ENCODE measurements at regions not wholly inside any gene's neighbourhood (a gene's known extent, or its start where the extent isn't known, plus 50 kb on each side); places are given as distances from the start of the nearest gene placed in this dataset.

DNA sequence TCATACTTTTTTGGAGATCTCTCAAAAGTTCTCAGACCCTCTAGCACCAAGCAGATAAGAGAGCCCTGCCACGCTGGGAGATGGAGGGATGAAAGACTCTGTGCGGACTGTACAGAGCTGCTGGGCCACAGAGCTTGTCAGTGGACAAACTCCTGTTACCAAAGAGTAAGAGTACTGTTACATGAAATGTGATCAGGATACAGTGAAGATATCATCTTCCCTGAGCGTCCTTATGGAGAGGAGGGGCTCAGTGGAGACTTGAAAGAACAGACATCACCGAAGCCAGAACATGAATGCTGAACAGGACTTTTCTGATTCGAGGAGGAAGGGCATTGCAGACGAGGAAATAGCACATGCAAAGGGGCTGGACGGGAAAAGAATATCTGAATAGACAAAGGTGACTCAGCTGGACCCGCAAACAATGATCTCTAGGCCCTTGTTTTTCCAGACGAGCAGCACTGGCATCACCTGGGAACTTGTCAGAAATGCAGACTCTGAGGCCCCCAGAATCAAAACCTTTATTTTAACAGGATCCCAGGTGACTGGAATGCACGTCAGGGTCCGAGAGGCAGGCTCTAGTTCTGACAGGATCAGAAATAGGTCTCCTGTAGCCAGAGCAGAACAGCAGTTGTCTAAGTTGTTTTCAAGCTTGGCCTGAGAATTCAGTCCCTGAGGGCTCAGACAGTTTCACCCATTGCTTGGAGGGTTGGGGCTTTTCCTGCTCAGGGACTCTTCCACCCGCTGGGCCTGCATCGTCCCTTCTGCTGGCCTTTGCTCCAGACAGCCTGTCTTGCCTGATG, 277.9 kb downstream of the RPLP1 start:
- Histone ChIP-seq H2AFZ (ENCODE audit: low read depth, low read length) (no peak overlapping the region), H3K36me3 (ENCODE audit: insufficient read depth, low read length) (no peaks in the 10 kb centered on the region), H3K9me3 (ENCODE audit: low read length) (no peaks in the 10 kb centered on the region), H3K27me3 (ENCODE audit: insufficient read depth, low read length) (peaks cover 12% of the 10 kb centered on the region), H3K4me1 (ENCODE audit: insufficient read depth, low read length) (no peaks in the 10 kb centered on the region), H3K4me3 (ENCODE audit: low read length) (no peak overlapping the region)

DNA sequence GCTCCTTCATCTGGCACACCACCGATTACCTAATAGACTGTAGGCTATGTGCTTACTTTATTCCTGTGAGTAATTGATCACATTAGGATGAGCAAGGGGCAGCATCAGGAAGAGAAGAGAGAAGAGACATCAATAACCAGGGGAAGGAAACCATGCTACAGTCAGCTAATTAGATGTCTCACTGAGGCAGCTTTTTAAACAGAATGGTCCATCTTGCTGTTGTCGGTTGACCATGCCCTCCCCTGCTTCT, 278.4 kb downstream of the RPLP1 start:
- H3K27me3 ChIP-seq (ENCODE audit: insufficient read depth, low read length): peaks cover 11% of the 10 kb centered on the region
- no peaks in the 10 kb centered on the region for H3K36me3 ChIP-seq (ENCODE audit: insufficient read depth, low read length)
- H3K4me3 ChIP-seq (ENCODE audit: low read length): no peak overlapping the region
- no peak overlapping the region for H2AFZ ChIP-seq (ENCODE audit: low read depth, low read length)
- peaks cover 3% of the 10 kb centered on the region for H3K4me1 ChIP-seq (ENCODE audit: insufficient read depth, low read length)
- no peaks in the 10 kb centered on the region for H3K9me3 ChIP-seq (ENCODE audit: low read length)

DNA sequence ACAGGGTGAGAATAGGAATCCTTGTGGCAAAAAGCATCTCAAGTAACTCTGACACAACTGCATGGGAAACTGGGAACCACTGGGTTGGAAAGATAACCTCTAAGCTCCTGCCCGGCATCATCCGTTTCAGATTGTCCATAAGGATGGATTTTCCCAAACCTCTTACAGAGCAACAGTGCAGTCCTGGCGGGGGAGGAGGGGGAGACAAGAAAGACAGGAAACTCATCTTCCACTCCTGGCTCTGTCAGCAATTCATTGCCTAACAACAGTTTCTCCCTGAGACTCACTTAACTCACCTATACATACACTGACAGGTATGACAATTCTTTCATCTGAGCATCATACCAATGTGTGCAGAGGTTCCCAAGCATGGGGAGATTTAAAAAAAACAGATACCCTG, 279.0 kb downstream of the RPLP1 start:
- Histone ChIP-seq H3K27me3 (ENCODE audit: insufficient read depth, low read length) (peaks cover 7% of the 10 kb centered on the region), H3K9me3 (ENCODE audit: low read length) (no peaks in the 10 kb centered on the region), H2AFZ (ENCODE audit: low read depth, low read length) (no peak overlapping the region), H3K4me3 (ENCODE audit: low read length) (no peak overlapping the region), H3K4me1 (ENCODE audit: insufficient read depth, low read length) (peaks cover 3% of the 10 kb centered on the region), H3K36me3 (ENCODE audit: insufficient read depth, low read length) (no peaks in the 10 kb centered on the region)

DNA sequence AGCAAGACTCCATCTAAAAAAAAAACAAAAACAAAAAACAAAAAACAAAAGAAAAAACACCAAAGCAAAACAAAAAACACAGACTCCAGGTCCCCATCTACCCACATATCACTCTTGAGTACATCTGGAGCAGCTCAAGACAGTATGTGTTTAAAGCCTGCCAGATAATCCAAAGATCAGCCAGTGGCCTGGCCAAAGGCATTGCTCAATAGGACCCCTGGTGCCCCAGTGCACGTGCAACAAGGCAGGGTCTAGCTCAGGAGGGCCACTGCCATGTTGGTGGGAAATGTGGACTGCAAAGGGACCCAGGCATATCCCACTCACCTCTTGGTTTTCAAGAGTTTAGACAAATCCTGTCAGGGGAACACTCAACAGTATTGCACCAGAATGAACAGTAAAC, 279.5 kb downstream of the RPLP1 start:
- H3K4me1 ChIP-seq (ENCODE audit: insufficient read depth, low read length): peaks cover 3% of the 10 kb centered on the region
- H2AFZ ChIP-seq (ENCODE audit: low read depth, low read length): no peak overlapping the region
- no peaks in the 10 kb centered on the region for H3K36me3 ChIP-seq (ENCODE audit: insufficient read depth, low read length)
- H3K9me3 ChIP-seq (ENCODE audit: low read length): no peaks in the 10 kb centered on the region
- H3K4me3 ChIP-seq (ENCODE audit: low read length): no peak overlapping the region
- peaks cover 7% of the 10 kb centered on the region for H3K27me3 ChIP-seq (ENCODE audit: insufficient read depth, low read length)

DNA sequence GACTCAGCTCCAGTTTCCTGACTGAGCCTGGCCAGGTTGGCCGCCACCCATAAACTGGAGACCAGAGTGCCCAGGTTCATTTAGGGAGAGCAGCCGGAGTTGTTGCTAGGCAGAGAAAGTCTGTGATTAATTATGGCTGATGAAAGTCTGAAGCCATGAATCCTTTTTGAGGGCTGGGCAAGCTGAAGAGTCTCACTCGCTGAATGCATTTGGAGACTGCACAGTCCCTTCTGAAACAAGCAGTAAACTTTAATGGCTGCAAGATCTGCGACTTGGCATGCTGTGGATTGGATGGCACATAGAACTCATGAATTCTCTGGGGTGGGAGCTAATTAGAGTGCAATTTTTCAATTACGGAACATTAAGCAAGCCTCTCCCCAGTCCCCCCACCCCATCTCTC, 282.1 kb downstream of the RPLP1 start:
- peaks cover 3% of the 10 kb centered on the region for H3K4me1 ChIP-seq (ENCODE audit: insufficient read depth, low read length)
- no peaks in the 10 kb centered on the region for H3K9me3 ChIP-seq (ENCODE audit: low read length)
- H3K4me3 ChIP-seq (ENCODE audit: low read length): no peak overlapping the region
- H3K27me3 ChIP-seq (ENCODE audit: insufficient read depth, low read length): peaks cover 7% of the 10 kb centered on the region
- H3K36me3 ChIP-seq (ENCODE audit: insufficient read depth, low read length): no peaks in the 10 kb centered on the region
- no peak overlapping the region for H2AFZ ChIP-seq (ENCODE audit: low read depth, low read length)

DNA sequence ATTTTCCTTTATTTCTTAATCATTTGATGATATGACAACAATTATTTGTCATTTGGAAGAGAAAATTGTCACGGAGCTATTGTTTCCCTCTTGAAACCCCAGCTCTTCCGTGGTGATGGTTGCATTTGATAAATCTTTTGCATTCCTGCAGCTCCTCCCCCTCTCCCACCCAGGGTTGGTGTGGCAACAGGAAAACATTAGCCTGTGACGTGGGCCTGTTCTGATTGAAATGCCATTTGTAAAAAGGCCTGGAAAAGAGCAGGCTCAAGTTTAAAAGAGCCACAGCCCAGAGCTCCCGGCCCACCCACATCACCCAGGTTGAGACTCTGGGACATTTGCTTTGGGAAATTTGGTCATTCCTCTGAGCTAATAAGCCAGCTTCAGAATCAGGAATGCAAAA, 282.5 kb downstream of the RPLP1 start:
- Histone ChIP-seq H3K4me3 (ENCODE audit: low read length) (no peak overlapping the region), H3K9me3 (ENCODE audit: low read length) (no peaks in the 10 kb centered on the region), H2AFZ (ENCODE audit: low read depth, low read length) (no peak overlapping the region), H3K36me3 (ENCODE audit: insufficient read depth, low read length) (no peaks in the 10 kb centered on the region), H3K27me3 (ENCODE audit: insufficient read depth, low read length) (peaks cover 7% of the 10 kb centered on the region), H3K4me1 (ENCODE audit: insufficient read depth, low read length) (peaks cover 3% of the 10 kb centered on the region)

DNA sequence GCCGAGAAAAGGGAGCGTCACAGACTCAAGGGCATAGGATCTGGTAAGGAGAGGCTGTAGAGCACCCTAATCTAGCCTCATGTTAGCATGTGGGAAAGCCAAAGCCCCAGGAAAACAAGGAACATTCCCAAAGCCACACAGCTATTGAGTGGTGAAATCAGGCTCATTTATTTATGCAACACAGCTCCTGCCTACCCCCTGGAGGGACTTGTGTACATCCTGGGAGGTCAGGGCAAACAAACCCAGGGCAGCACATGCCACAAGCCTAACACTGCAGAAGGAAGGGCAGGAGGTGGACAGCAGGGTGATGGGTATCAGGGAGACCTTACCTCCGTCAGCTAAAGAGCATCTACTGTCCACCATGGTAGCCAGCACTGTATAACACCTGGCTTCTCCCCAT, 283.5 kb downstream of the RPLP1 start:
- Histone ChIP-seq H3K9me3 (ENCODE audit: low read length) (peaks cover 3% of the 10 kb centered on the region), H3K27me3 (ENCODE audit: insufficient read depth, low read length) (peaks cover 7% of the 10 kb centered on the region), H3K4me1 (ENCODE audit: insufficient read depth, low read length) (peaks cover 3% of the 10 kb centered on the region), H3K36me3 (ENCODE audit: insufficient read depth, low read length) (no peaks in the 10 kb centered on the region), H2AFZ (ENCODE audit: low read depth, low read length) (no peak overlapping the region), H3K4me3 (ENCODE audit: low read length) (no peak overlapping the region)

DNA sequence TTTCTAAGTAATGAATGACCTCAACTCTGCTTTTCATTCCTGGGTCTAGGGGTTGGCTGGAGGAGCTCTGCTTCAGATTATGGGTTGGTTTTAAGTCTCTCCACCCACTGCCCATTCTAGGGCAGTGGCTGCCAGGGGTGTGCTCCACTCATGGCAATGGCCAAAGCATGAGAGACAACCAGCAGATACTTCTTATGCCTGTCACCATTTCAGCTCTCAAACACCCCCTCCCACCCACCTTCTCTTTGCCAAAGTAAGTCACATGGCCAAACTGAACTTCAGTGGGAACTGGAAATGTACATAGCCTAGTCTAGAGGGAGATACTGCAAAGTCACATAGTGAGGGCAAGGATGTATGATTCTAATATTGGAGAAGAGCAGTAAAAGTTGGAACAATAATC, 285.3 kb downstream of the RPLP1 start:
- Histone ChIP-seq H3K4me3 (ENCODE audit: low read length) (no peak overlapping the region), H3K9me3 (ENCODE audit: low read length) (peaks cover 3% of the 10 kb centered on the region), H3K4me1 (ENCODE audit: insufficient read depth, low read length) (peaks cover 3% of the 10 kb centered on the region), H3K27me3 (ENCODE audit: insufficient read depth, low read length) (peaks cover 4% of the 10 kb centered on the region), H3K36me3 (ENCODE audit: insufficient read depth, low read length) (no peaks in the 10 kb centered on the region), H2AFZ (ENCODE audit: low read depth, low read length) (no peak overlapping the region)

DNA sequence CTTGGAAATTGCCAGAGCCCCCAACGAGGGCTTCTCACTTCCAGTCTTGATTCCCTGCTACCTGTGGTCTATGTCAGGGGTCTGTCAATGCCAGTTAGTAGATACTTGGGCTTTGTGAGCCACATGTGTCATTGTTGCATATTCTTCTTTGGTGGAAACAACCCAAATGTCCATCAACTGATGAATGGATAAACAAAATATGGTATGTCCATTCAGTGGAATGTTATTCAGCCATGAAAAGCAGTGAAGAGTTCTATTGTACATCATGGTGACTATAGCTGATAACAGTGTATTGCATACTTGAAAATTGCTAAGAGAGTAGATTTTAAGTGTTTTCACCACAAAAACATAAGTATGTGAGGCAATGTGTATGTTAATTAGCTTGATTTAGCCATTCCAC, 288.1 kb downstream of the RPLP1 start:
- Histone ChIP-seq H3K4me3 (ENCODE audit: low read length) (no peak overlapping the region), H2AFZ (ENCODE audit: low read depth, low read length) (no peak overlapping the region), H3K36me3 (ENCODE audit: insufficient read depth, low read length) (no peaks in the 10 kb centered on the region), H3K9me3 (ENCODE audit: low read length) (peaks cover 3% of the 10 kb centered on the region), H3K27me3 (ENCODE audit: insufficient read depth, low read length) (no peaks in the 10 kb centered on the region), H3K4me1 (ENCODE audit: insufficient read depth, low read length) (peaks cover 1% of the 10 kb centered on the region)

DNA sequence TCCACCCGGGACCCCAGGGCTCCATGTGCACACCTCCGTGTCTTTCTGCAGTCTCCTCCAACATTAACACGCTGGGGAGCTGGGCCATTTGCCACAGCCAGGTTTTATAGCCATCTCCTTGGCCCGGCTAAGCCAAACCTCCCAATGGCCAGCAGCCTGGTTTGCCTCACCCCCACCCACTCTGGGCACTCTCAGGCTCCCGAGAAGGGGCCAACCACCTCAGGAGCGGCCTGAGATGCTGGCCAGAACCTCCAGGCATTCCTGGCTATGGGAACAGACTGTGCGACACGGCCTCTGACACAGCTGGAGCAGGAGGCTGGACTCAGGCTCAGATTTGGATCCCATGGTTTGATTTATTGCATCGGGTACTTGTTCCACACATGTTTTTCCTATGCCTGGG, 289.7 kb downstream of the RPLP1 start:
- H3K4me1 ChIP-seq (ENCODE audit: insufficient read depth, low read length): no peaks in the 10 kb centered on the region
- no peaks in the 10 kb centered on the region for H3K36me3 ChIP-seq (ENCODE audit: insufficient read depth, low read length)
- no peak overlapping the region for H2AFZ ChIP-seq (ENCODE audit: low read depth, low read length)
- H3K27me3 ChIP-seq (ENCODE audit: insufficient read depth, low read length): peaks cover 6% of the 10 kb centered on the region
- H3K9me3 ChIP-seq (ENCODE audit: low read length): peaks cover 3% of the 10 kb centered on the region
- H3K4me3 ChIP-seq (ENCODE audit: low read length): no peak overlapping the region

DNA sequence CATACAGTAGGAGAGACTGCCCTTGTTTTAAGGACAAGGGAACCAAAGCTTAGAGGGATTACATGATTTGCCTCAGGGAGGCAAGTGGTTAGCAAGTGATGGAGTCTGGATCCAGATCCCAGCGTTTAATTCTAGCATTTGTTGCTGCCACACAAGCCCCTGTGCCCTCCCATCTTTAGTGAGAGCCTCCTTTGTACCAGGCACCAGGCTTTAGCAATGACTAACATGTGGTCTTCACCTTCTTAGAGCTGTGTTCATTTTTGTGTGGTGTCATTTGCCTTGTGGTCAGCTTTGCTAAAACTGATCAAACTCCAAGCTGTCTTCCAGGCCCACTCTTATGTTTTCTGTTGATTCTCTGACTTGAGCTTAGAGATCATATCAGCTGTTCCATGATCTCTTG, 290.5 kb downstream of the RPLP1 start:
- no peaks in the 10 kb centered on the region for H3K36me3 ChIP-seq (ENCODE audit: insufficient read depth, low read length)
- H3K4me3 ChIP-seq (ENCODE audit: low read length): no peak overlapping the region
- peaks cover 3% of the 10 kb centered on the region for H3K9me3 ChIP-seq (ENCODE audit: low read length)
- H3K27me3 ChIP-seq (ENCODE audit: insufficient read depth, low read length): peaks cover 9% of the 10 kb centered on the region
- H2AFZ ChIP-seq (ENCODE audit: low read depth, low read length): no peak overlapping the region
- no peaks in the 10 kb centered on the region for H3K4me1 ChIP-seq (ENCODE audit: insufficient read depth, low read length)

DNA sequence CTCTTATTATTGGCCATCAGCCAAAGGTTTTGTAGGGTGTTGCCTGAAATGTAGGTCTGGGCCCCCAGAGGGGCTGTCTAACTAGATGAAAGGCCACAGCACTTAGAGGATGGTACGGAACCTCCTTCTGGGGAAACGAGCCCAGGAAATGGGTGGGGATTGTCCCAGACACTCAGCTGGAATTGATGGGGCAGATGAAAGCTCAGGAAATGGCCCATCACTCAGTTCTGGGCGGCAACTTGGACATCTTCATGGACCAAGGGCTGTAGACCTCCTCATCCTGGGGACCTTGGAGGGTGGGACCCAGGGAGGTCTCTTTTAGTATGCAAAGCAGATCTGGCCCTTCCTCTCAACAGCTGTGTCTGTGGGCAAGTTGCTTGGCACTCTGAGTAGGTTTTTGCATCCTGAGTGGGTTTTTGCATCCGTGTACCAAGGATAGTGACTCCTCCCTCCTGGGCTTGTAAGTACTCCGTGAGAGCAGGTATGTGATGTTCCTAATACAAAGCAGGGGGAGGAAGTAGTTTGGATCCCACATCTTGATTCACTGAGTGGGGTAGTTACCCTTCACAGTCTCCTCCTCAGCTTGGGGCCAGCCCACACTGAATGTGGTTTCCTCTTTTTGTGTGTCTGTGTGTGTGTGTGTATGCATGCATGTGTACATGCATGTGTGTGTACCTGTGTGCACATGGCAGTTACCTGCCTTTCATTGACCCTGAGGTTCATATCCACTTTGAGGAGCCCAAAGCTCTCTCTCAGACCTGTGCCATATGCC, 292.0 kb downstream of the RPLP1 start:
- peaks cover 14% of the 10 kb centered on the region for H3K27me3 ChIP-seq (ENCODE audit: insufficient read depth, low read length)
- no peak overlapping the region for H3K4me3 ChIP-seq (ENCODE audit: low read length)
- no peaks in the 10 kb centered on the region for H3K36me3 ChIP-seq (ENCODE audit: insufficient read depth, low read length)
- peaks cover 3% of the 10 kb centered on the region for H3K9me3 ChIP-seq (ENCODE audit: low read length)
- H3K4me1 ChIP-seq (ENCODE audit: insufficient read depth, low read length): no peaks in the 10 kb centered on the region
- H2AFZ ChIP-seq (ENCODE audit: low read depth, low read length): no peak overlapping the region

DNA sequence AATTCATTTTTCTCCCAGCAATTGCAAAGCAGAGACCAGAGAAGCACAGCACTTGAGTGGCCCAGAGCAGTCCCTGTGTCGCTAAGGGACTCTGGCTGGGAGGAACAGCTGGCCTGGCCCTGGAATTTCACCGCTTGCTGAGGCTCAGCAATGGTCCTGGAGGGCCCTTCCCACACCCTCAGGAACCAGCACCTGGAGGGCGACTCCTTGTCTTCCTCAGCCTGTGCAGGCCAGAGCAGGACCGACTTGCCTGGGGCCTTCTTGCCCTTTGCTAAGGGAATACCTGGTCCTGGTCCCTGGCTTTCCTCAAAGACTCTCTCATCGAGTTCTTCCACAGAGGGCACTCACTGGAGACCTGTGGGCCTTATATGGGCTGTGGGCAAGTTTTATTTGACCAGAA, 294.6 kb downstream of the RPLP1 start:
- Histone ChIP-seq H2AFZ (ENCODE audit: low read depth, low read length) (no peak overlapping the region), H3K9me3 (ENCODE audit: low read length) (no peaks in the 10 kb centered on the region), H3K4me1 (ENCODE audit: insufficient read depth, low read length) (no peaks in the 10 kb centered on the region), H3K4me3 (ENCODE audit: low read length) (no peak overlapping the region), H3K36me3 (ENCODE audit: insufficient read depth, low read length) (no peaks in the 10 kb centered on the region), H3K27me3 (ENCODE audit: insufficient read depth, low read length) (peaks cover 17% of the 10 kb centered on the region)

DNA sequence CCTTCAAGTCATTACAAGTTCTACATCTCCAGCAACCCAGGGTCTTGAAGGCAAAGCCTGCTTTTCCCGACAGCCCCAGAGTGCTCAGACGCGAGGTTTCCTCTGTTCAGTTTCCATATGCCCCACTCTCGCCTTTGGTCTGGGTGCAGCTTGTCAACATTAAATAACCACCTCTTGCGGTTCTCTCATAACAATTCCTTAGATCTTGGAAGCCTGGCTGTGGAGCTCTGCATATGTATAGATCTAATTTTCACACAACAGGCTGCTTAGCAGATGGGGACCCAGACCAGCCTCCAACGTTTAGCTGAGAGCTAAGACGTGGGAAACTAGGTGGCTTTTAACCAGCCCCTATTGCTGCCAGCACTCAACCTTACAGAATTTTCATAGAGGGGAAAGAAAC, 295.5 kb downstream of the RPLP1 start:
- no peaks in the 10 kb centered on the region for H3K4me1 ChIP-seq (ENCODE audit: insufficient read depth, low read length)
- no peaks in the 10 kb centered on the region for H3K36me3 ChIP-seq (ENCODE audit: insufficient read depth, low read length)
- no peaks in the 10 kb centered on the region for H3K9me3 ChIP-seq (ENCODE audit: low read length)
- H2AFZ ChIP-seq (ENCODE audit: low read depth, low read length): no peak overlapping the region
- H3K4me3 ChIP-seq (ENCODE audit: low read length): no peak overlapping the region
- peaks cover 17% of the 10 kb centered on the region for H3K27me3 ChIP-seq (ENCODE audit: insufficient read depth, low read length)

Measured in neuron (in vitro differentiated cells).